GM18868 (cell line): ENCODE measurements at regions not wholly inside any gene's neighbourhood (a gene's known extent, or its start where the extent isn't known, plus 50 kb on each side); places are given as distances from the start of the nearest gene placed in this dataset.

Experiments used
- ATAC-seq: cut with Tn5 transposase; IDR thresholded peaks from one replicate; pipeline ENCODE4 v1.9.1; 2021; ENCODE audit warnings: mild to moderate bottlenecking, moderate library complexity; ENCODE audit not compliant: unreplicated experiment

DNA sequence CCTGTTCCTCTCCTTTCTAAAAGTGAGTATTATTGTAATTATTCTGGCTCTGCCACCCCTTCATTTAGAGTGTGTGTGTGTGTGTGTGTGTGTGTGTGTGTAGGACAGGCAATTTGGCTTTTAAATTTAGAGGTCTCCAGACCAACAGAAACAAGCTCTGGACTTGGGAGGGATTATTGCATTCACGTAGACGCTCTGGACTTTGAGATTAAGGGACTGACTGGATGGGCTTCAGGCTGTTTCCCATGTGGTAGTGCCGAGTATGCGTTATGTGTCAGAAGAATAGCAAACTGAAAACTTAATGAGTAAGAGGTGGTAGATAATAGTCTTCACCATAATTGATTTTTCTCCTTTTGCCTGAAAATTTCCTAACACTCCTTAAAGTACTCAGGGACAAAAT lies 281.9 kb downstream of the USP25 start:
- ATAC-seq, result no peak

DNA sequence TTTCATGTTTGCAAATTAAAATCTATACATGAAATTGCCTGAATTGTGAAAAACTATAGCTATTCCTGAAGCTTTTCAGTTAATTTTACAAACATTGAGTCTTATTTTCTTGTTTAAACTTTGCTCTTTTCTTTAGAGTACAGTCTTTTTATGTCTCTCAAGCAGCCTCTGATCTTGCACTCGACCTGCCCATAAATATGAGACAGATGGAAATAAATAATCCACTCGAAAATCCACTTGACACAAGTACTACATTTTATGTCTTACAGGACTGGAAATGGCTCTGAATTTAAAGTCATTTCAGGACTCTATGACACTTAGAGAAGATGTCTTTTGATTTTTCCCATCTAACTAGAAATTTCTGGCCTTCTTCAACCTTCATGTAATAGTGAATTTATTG lies 283.8 kb downstream of the USP25 start:
- no peak for ATAC-seq

DNA sequence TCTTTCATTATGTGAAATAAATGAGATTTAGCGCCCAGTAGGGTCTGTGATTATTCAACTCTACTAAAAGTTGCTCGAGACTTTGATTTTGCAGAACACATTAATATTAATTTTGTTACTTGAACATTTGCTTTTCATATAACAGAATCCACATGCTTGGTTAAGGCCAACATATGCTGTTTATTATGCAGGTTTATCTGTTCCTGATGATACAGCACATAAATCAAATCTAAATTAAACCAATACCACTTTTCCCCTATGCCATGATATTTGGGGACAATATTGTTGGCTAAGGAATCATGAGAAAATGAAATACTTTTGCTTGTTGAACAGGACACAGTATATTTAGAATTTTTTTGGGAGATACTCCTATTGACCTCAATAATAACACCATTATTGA lies 291.1 kb downstream of the USP25 start:
- no peak for ATAC-seq

DNA sequence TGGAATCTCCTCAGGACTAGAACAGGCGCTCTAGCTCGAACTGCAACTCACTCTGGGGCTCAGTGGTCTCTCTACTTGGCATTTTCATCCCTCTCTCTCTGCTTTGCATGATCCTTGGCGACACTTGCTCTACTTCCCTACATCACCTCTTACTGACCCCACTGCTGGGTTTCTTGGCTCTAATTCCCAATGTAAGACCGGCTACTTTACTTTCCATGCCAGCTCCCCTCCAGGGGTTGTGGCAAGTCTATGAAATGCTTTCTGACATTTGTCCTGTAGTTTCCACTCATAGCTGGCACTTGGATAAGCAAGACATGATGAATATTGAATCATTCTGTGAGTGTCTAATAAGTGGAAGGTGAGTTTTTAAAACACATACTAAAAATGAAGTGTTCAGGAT lies 292.3 kb downstream of the USP25 start:
- ATAC-seq, result no peak

DNA sequence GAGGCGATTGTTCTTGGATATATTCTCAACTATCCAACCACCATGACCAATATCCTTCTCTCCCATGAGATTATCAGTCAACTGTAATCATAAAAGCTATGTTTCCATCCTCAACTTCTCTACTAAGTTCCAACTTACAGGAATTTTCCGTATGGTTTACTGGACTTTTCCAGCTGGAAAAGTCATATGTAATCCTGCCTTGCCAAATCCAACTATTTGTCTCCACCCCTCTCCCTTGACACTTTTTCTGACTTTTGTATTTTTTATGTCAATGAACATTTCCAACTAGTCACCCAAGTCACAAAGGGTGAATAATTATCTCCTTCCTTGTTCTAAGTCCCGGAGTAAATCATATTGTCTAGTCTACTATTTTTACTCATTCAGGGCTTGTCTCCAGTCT lies 293.1 kb downstream of the USP25 start:
- no peak for ATAC-seq

DNA sequence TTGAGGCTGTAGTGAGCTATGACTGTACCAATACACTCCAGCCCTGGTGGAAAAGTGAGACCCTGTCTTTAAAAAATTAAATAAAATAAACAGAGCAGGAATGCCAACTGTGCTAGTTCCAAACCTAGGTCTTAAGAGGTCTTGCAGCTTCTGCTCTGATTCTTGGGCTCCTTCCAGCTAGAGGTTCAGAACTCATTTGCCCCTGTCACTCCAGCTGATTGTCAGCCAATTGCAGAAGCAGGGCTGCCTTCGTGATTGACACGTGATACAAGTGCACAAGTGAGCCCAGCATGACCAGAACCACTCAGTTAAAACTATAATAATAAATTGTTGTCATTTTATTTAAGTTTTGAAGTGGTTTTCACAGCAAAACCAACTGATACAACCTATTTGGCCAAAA lies 298.4 kb downstream of the USP25 start:
- no peak for ATAC-seq

DNA sequence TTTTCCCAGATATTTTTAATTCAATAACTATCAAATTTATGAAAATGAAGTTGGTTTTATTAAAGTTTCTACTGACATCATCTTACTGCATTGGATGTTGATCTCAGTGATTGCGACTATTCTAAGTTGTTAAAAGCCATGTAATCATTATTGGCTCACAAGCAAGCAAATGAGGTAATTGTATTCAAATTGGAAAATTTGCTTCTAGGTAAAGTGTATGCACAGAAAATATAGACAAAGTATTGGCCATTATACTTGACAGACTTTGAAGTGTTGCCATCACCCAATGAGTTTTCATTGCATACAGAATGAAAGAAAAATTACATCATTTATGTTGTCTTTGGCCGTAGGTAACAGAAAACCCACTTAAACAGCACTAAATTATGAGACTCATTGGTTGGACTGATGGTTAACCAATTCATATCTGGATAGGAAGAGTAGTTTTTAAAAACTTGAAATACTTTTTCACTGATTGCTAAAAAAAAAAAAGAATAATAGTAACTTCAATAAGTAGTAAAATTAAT lies 299.2 kb downstream of the USP25 start:
- ATAC-seq, result no peak

DNA sequence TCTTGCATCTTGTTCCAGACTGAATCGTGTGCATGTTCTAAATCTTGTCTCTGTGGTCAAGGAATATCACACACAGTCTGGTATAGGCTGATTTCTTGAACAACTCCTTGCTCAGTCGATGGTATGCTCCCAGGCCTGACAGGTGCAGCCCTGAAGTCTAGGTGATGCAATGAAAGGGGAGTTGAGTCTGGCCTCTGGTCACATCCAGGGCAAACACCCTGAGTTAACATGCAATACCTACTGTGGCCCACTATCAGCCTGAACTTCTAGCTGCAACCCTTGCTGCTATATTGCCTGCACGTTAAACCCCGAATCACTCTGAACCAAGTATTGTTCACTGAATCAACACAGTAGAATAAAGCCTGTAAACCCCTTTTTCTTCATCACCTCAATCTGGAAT lies 303.4 kb downstream of the USP25 start:
- ATAC-seq, result no peak

DNA sequence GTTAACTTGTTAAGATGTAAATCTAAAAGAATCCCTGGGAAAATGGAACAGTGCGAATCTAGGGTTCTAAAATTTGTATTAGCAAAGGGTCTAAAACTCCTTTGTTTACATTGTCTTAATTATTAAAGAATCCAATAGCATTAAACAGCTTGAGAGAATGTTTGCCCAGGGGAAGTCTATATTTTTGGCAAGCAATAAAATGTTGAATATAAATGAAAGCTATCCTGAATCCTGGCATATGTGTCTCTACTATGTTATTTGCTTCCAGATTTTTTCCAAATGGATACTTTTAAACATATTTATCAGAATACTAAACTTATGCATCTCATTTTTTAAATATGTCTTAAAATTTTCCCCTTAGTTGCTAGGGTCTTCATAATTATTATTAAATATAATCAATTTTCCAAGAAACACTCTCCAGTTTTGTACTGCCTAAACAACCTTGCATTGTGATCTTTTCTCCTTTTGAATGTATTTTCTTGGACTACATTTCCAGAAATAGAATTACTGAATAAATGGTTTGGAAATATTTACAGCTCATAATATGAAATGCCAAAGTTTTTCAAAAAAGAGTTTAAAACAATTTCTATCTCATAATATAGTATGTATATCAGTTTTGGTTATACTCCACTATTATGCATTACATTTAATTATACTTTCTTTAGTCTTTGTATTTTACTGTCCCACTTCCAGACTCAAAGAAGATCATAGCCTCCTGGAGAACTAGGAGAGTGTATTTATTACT lies 304.8 kb downstream of the USP25 start:
- no peak for ATAC-seq

DNA sequence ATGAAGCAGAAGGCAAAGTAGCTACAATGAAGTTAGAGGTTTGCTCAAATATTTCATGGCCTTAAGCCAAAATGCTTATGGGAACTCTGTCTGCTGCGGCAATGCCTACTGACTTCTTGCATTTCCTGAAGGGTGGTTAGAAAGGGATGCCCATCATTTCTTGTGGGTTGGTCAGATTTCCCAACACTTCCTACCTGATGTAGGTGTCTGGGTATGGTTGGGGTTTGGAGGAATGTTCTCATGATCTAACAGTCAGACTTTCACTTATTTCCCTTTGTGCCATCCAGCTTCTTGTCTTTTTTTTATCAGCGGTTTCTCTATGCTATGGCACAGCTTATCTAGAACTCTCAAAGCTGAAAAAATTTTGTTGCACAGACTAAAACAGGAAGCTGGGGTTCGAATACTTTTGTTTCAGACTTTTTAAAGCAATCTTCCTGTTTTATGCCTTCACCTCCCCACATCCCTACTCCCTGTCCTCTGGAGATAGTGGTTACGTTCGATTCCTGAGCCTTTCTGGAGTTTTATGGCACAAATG lies 307.7 kb downstream of the USP25 start:
- no peak for ATAC-seq

DNA sequence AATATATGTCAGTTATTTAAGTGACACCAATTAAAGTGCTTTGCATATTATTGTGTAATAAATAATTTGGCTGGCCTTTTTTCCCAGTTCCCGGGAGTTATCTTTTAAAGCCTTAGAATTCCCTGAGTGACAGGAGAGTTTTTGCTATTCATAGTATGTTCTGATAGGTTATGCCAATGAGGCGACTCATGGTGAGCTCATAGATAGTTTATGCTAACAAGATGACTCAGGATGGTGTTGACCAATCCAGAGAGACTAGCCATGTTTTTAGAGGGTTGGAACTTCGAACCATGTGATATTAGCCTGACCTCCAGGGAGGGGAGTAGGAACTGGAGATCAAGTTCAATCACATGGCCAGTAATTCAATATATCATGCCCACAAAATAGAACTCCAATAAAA lies 310.8 kb downstream of the USP25 start:
- no peak for ATAC-seq

DNA sequence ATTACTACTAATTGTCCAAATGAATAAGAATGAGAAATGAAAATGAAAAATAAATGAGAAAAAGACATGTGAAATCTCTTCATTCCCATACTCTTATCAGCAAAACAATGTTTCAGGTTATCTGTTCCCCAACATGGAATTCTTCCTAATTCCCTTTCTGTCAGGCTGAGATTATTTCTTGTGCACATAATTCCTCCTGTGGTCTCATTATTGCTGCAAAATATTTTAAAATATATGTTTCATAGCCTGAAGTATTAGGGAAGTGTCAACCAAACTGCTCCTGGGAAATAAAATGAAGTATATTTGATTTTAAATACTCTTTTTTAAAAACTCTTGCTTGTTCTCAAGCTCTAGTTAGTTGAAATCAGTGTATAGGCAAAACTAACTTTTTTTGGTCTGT lies 314.9 kb downstream of the USP25 start:
- ATAC-seq, result no peak

DNA sequence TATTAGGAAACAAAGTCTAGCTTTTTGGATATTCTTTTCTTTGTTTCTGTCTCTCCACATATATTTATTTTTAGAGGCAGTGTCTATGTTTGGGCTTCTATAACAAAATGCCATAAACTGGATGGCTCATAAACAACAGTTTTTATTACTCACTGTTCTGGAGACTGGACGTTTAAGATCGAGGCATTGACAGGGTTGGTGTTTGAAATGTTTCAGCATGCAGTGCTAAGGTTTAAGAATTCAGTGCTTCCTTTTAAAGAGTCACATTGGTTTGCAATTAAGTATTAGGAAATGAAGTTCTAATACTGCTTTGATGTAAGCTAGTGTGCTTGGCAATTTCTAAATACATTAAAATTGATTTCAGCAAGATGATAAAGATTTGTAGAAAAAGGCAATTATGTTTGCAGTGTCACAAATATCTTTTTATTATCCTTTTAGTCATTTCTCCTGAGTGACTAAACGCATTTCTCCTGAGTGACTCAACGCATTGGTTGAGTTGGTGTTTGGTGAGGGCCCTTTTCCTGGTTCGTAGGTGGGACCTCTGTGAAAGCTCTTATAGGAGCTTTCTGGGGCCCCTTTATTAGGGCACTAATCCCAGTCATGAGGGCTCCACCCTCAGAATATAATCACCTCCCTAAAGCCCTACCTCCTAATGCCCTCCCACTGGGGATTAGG lies 317.0 kb downstream of the USP25 start:
- ATAC-seq, result no peak

DNA sequence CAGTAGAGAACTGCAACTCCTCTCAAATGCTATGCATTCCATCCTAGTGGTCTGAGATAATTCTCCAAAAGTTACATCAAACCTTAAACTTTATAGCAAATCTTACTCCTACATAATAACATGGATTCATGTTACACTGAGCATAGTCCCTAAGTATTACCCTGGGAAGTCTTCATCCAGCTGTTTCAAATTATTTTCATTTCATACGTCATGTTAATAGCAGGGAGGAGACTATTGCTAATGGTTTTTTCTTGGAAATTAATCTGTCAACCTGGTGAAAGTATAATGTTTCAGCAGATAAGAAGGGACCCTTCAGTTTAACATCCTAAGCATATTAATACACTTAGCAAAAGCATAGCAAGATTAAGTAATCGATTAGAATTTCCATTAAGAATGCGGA lies 318.1 kb downstream of the USP25 start:
- no peak for ATAC-seq

DNA sequence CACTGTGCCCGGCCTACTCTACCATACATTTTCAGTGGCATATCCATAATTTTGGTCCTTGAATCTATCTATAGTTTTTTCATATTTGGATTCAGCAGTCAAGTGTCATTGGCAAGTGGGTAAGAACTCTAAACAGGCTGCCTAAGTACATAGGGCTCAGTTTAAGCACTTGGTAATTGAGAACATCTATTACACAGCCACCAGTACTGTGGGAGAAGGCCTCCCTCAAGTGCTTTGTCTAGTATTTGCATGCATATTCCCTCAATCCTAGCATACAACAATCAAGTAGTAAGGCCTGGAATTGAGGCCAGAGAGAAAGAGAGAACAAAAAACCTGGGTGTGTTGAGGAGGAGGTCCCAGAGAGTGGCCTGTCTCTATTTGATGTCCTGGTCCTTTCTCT lies 325.2 kb downstream of the USP25 start:
- ATAC-seq, result no peak

DNA sequence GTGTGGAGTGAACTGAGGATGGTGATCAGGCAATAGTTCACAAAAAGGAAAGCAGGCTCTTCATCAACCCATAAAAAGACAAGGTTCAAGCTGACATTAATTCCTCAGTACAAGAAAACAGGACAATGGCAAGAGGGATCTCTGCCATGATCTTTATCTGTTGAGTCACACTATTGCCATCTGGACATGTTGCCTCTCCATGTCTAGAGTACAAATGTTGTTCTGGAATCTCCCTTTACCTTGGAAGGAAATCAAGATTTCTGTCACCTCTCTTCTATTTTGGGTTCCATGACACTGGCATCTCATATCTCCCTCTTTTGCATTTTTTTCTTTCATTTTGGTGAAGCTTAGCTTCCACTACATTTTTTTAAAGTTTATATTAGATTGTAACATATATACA lies 329.1 kb downstream of the USP25 start:
- ATAC-seq, result no peak

DNA sequence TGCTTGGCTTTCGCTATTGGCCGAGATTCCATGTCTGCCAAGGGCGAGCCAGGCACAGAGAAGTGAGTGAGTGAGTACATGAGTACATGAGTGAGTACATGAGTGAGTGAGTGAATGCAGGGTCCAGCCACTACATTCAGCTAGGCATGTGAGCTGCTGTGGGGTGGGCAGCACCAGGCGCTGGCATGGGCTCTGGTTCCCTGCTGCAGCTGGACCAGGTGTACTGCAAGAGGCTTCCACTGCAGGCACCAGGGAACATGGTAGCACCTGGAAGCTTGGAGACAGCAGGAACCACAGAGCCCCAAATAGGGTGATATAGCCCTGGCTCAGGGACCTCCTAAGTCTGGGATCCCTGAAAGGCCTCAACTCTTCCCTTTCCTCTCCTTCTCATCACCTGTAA lies 330.2 kb downstream of the USP25 start:
- ATAC-seq, result no peak

DNA sequence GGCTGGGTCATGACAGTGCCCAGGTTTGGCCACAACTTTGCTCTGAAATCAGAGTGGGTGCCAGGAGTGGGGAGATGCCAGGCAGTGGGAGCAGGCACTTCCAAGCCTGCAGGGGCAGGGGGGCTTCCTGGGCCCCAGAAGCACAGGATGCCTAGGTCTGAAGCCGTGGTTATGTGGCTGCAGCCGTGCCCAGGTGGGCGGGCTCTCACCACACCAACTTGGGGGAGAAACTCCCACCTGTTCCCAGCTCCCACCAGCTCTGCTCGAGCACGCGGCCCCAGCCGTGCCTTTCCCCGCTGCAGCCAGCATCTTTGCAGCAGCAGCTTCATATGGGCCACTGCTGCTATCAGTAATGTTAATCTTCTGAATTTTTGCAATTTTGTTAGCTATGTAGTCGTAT lies 331.4 kb downstream of the USP25 start:
- ATAC-seq, result no peak

DNA sequence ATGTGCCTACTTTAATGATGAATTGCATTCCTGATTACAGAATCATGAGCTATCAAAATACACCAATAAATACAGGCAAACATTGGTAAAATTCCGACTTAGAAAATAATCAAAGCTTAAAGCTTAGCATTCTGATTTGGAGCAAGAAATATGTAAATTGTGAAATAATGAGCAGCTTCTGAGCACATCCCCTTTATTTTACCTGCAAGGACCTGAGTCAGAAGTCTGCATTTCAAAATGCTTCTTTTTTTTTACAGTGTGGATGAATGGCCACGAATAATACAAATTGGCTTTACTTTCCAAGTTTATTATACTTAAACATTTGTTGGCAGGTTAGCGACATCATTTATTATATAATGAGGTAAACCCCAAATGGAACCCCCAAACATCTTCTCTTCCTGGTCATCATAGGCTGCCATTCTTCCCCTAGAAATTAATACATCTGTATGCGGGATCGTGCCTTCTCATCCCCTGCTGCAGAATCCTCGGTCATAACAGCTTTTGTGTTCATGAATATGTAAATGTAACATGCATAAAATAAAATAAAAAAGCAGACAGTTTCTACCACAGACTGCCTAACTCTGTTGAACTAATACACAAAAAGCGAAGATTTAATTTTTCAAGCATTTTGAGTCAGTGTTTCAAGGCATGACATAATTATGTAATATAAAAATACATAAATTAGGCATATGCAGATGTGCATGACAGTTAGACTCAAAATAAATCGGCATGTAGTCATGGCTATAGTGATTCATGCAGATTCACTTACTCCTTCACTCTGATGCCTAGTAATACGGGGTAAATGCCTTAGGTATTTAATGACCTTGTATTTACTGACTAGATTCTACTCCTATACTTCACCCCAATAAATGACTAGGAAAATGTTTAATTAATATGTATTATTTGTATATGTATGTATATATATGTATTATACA lies 339.7 kb downstream of the USP25 start:
- ATAC-seq, result no peak

DNA sequence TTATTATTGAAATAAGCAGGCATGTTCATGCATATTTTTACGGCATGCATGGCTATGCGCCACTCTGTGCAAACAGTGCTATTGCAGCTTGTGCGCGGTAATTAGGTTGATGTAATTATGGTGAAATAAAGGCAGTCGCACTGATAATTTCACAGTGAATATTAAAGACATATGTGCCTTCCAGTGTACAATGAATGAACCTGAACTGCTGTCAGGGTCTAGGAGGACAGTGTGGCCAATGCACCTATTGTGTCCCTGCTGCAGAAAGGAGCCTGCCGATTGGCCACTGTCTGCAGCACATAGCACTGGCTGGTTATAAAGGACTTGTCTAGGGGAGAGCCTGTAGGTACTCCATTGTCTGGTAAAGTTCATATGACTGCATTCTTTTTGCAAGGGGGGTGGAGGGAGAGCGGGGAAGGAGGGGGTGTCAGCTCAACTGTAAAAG lies 340.4 kb downstream of the USP25 start:
- ATAC-seq, result no peak

DNA sequence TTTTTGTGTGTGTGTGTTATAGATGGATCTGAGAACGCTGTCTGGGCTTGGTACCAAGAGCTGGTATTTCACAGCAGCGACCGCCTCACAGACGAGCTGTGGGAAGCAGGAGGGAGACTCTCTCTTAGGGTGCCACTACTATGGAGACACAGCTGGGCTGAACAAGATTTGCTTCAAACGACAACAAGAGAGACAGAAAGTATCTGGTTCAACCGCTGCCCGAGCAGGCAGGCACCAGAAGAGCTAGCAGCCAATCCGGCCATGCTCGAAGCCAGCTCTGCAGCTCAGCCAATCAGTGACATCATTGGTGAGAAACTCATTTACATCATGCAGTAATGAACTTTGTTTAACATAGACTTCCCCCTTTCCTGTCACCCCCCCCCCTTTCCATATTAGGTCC lies 341.3 kb downstream of the USP25 start:
- ATAC-seq, result no peak
